SKM-1 (cell line): ENCODE measurements at regions not wholly inside any gene's neighbourhood (a gene's known extent, or its start where the extent isn't known, plus 50 kb on each side); places are given as distances from the start of the nearest gene placed in this dataset.

Experiments used
- DNase-seq: peaks from one replicate; lab custom pipeline; 2025; ENCODE audit not compliant: unreplicated experiment; lab: John Stamatoyannopoulos, UW

- DNase-seq = no peak
Observed at GRCh38 chr2:5119046-5119445, 573.1 kb upstream of the SOX11 start.

DNA sequence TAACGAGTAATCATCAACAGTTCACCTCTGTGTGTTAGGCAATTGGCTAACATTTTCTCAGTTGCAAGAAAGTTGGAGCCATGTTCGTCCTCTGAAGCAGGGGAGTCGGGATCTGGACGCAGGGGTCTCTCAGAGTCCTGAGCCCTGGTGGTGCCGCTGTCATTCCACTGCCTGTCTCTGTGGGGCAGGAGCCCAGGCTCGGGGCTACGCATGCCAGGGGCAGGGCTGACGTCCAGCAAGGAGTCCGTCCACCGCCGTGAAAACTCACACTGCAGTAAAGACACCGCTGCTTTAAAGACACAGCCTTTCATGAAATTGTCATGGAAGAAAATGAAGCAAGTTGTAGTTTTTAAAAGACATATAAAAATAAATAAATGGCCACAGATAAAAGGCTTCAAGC is 571.1 kb upstream of the SOX11 start:
- DNase-seq = no peak

DNA sequence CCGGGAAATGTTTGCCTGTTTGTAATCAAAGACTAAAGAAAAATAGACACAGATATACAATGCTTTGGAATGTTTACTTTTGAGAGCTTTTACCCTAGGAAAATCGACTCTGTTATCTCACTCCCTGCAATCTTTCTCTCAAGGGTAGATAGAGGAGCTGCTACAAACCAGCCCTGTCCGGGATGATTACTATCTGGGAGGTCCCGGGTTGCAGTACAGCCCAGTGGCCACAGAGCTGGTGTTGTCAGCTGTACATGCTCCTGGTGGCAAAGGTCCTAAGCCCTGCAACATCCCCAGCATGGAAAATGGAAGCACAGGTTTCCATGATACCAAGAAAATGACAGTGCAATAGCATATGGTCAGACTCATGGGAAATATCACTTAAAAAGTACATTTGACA is 570.5 kb upstream of the SOX11 start:
- DNase-seq = no peak

DNA sequence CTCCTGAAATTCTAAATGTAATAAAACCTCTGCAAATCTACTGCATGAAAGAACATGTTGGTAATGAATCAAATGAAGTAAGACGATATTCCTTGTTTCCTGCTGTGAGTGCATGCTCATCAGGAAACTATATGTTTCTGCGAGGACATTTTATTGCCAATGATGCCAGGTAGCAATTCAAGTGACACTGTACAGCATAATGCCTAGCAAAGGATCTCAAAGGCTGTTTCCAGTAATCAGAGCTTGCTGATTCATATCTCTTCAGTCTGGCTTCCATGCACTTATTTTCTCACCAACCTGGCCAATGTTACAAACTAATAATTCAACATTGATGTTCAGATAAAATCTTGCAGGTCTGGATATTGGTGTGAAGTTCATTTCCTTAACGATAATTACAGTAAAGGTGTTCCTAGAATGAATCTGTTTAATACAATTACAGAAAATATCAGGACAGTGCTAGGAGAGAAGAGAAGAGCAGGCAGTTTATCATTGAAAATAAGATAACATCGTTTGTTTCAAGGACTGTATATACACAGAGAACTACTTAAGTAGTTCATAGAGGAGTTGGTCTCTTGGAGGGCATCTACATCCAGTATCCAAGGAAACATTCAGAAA is 568.5 kb upstream of the SOX11 start:
- DNase-seq = no peak

DNA sequence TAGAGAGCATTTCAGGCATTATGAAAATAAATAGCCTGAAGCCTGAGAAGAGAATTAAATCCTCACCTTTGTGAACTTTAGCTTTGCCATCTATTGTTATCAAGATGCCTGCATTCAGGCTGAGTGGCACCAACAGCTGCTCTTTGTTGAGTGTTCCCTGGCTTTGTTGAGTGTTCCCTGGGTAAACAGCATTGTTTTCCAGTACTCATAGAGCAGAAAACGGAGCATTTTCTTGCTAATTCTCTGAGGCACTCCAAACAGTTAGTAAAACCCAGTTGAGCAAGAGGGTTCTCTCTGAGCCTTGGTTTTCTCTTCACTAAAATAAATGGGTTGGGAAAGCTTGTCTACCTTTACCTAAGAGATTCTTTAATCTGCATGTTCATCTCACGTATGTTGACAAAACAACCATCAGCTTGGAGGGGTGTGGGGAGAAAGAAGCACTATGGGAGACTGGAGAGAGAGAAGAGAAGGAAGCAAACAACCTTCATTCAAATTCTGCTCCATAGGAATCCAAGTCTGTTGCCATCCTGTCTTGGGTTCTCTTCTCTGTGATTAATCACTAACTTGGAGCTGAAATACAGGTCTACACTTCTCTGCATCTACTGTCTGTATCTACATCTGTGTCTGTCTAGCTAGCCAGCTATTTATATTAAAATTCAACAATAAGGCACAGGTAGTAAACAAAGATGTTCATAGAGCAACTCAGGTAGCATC is 567.0 kb upstream of the SOX11 start:
- no peak for DNase-seq

DNA sequence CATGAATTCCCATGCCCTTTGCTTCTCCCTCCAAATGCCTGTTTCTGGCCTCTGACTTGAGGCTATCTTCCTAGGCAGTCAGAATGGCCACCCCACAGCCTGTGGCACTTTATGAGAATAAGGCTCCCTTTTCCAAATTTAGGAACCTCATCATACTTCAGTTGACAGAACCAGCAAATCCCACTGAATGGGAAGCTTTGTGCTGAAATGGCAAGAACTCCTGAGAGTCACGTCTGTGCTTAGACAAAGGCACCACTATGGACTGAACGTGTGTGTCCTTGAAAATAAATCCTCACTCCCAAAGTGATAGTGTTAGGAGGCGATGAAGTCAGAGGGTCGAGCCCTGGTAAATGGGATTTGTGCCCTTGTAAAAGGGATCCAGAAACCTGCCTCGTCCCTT is 559.9 kb upstream of the SOX11 start:
- no peak for DNase-seq

DNA sequence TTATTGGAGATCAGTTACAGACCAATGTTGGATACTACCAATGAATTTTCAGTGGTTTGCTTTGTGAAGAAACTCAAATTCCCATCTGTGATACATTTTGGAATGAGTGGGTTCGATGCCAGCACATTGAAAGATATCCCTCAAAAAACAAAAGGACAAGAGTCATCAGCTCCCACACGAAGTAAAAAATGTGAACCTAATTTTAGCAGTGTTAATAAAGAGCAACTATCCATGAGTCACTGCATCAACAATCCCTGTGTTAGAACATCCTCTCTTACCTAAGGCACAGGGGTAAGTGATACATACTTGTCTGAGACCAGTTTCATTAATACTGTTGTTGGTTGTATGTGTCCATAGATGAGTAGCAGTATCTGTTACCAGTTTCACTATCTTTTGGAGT is 551.8 kb upstream of the SOX11 start:
- DNase-seq = no peak

DNA sequence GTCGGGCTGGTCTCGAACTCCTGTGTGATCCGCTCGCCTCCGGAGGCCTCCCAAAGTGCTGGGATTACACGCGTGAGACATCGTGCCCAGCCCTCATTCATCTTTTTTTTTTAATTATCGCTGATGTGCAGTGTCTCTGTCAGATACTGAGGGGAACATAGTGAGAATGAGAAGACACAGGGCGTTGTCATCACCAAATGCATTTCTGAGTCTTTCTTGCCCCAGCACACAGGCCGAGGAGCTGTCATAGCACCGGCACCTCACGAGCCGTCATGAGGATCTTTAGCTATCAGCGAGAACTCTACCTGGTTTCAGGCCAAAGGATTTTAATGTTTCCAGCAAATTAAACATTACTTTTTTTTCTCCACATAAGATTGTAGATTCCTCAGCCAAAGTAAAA is 548.0 kb upstream of the SOX11 start:
- DNase-seq = no peak

DNA sequence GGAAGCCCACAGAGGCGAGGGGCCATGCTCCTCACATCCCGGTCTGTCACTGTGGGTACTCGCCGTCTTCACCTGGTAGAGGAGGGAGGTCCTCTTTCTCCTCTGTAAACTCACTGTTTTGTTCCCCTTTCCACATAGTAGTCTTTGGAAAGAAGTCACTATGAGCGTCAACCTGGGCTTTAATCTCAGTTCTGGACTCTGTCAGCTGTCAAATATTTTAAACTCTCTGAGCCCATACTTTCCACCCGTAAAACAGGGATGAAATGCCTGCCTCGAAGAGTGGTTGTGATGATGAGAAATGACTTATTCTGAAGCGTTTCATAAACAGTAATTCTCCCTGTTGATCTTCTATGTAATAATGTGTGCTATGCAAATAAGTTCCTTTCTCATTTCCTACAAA is 547.1 kb upstream of the SOX11 start:
- no peak for DNase-seq

DNA sequence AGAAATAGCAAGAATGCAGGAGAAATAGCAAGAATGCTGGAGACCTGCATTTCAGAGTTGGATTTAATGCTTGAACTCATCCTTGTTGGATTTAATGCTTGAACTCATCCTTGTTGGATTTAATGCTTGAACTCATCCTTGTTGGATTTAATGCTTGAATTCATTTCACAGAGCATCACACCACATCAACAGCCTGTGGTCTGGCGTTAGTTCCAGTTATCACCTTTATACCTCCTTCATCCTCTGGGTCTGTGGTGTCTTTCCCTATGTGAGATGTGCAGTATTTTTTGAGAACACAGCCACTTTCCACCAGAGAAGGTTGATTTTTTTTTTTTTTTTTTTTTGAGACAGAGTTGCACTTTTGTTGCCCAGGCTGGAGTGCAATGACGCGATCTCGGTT is 546.4 kb upstream of the SOX11 start:
- DNase-seq = no peak

GRCh38 chr2:5148392-5149085 is 543.6 kb upstream of the SOX11 start:
- DNase-seq = no peak

- no peak for DNase-seq
Observed at GRCh38 chr2:5150871-5151270, 541.3 kb upstream of the SOX11 start.

DNA sequence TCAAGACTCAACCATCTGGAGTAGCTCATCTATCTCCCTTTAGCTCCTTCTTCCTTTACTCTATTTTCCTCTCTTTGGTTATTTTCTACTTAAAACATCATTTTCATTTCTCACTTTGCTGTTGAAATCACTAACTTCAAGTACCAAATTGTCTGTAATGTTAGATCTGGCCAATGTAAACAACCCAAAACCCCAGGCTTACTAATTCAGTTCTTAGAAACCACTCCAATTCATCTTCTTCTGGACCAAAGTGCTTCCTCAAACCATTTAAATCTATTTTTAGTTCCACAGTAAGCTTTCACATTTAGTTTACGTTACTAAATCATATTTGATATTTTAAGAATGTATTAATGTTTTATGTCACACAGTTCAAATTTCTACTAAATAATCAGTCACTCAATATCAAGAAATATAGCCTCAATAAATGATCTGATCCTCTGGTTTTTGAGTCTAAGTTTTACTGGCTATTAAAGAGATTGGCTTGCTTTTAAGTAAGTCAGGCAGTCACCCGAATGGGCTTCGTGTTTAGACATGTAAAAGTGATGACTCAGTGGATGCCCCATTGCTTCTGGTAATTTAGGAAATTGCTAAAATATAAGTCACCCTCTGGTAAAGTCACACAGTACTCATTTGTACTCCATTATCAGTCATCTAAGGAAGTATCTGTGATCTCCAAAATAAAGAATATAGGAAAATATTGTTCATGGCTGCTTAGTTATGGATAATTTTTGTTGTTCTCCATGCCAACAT is 527.2 kb upstream of the SOX11 start:
- DNase-seq = no peak

GRCh38 chr2:5172923-5173322 is 519.3 kb upstream of the SOX11 start:
- no peak for DNase-seq

DNA sequence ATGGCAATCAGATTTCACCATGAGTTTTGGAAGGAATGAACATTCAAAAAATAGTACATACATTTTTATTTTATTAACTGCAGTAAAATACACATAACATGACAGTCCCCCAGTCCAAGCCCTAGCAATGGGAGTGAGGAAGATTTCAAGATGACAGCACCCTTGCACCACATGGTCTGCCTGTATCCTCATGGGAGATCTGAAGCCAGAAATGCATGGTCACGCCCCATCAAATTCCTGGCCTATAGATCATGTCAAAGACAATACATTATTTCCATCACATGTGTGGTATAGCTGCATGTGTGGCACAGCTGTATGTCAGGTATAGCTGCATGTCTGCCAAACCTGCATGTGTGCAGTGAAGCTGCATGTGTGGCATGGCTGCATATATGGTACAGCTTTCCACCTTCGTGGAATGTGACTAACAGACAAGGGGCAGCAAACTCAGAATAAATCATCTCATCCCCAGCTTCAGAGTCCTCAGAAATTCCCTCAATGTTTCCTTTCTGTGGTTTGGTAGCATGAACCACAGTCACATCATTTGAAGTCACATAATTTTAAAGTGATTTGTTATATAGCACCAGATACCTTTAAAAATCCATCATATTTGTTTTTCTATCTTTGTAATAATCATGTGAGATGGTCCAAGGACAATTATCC is 518.2 kb upstream of the SOX11 start:
- DNase-seq = no peak

- no peak for DNase-seq
Observed at GRCh38 chr2:5175231-5175630, 517.0 kb upstream of the SOX11 start.

- DNase-seq = no peak
Observed at GRCh38 chr2:5176764-5177163, 515.4 kb upstream of the SOX11 start.

- no peak for DNase-seq
Observed at GRCh38 chr2:5183031-5183430, 509.2 kb upstream of the SOX11 start.

DNA sequence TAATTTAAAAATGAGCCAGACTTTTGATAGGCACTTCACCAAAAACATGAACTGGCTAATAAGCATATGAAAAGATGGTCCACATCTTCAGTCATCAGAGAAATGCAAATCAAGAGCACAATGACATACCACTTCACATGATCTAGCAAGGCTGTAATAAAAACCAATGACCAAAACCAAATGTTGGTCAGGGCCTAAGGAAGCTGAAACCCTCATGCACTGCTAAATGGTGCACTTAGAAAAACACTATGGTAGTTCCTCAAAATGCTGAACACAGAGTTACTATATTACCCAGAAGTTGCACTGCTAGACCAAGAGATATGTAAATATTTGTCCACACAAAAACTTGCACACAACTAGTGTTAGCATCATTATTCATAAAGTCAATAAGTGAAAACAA is 504.9 kb upstream of the SOX11 start:
- no peak for DNase-seq

DNA sequence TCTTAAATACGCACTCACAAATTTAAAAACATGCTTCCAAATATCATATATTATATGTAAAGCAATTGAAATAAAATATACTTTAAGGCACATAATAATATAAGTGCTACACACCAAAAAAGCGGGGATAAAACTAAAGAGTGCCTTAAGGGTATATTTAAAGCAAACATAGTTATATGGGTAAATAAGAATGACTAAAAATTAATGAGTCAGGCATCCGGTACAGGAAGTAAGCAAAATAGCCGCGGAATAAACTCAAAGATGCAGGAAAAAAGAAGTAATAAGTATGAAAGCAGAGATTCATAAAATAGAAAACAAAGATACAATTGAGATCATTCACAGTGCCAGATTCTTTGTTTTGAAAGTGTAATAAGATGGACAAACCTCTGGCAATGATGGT is 503.5 kb upstream of the SOX11 start:
- no peak for DNase-seq

DNA sequence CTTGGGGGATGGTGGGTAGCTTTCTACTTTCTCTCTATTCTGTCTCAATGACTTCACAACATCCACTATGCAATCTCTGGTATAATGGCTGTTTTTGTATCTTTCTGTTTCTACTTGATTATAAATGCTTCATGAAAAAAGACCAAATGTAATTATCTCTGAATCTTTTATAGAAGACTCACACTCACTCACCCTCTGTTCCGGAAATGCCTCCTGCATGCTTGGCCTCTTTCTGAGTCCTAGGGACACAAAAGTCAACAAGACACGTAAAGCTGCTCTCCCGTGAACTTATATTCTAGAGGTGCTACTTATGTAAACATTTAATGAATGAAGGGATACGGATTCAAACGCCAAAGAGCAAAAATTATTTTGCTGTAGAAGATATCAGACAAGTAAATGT is 502.2 kb upstream of the SOX11 start:
- DNase-seq = no peak
